BJ (cell line): ENCODE measurements at regions not wholly inside any gene's neighbourhood (a gene's known extent, or its start where the extent isn't known, plus 50 kb on each side); places are given as distances from the start of the nearest gene placed in this dataset.
"Not testable (repeated sequence)": the region's sequence is repeated elsewhere in the genome, so short reads cannot be mapped to it uniquely, and the experiment has no call there.

Experiments
- CTCF ChIA-PET: fragments of 350-600 bp; formaldehyde crosslinking; extraction: SDS; loops from one replicate; lab custom pipeline; 2021; ENCODE audit warnings: antibody characterized with exemption, inconsistent platforms; lab: Yijun Ruan, JAX
- POLR2A ChIA-PET: fragments of 300-600 bp; sonication (Branson Sonifier 250); formaldehyde crosslinking; extraction: SDS; loops from one replicate; lab custom pipeline; 2021; ENCODE audit warnings: antibody characterized with exemption; lab: Charles Lee
- DNase-seq: peaks from one replicate; pipeline ENCODE4 v3.0.0-alpha.2; 2011; ENCODE audit warnings: low read depth
- H3K27me3 ChIP-seq: 2 replicates; pipeline ENCODE4 v1.6.0; 2011; ENCODE audit warnings: low read length; ENCODE audit not compliant: control insufficient read depth, insufficient read depth
- H3K36me3 ChIP-seq: 2 replicates; pipeline ENCODE4 v1.5.1; 2011; ENCODE audit warnings: low read length; ENCODE audit not compliant: control insufficient read depth, insufficient read depth
- H3K4me3 ChIP-seq: 2 replicates; pipeline ENCODE4 v1.5.1; 2011; ENCODE audit warnings: low read depth, mild to moderate bottlenecking, control low read depth, low read length
- CTCF ChIP-seq: IDR thresholded peaks from 2 replicates; pipeline ENCODE4 v1.5.1; 2011; ENCODE audit warnings: low read depth, mild to moderate bottlenecking, control low read depth, inconsistent platforms, low read length, moderate library complexity; ENCODE audit not compliant: insufficient read depth

GRCh38 chr15:53013329-53013728 lies 223.2 kb upstream of the ONECUT1 start:
- TF ChIP-seq CTCF, result no peak
- H3K4me3 ChIP-seq, result no peak overlapping the region
- H3K36me3 ChIP-seq, result no peaks in the 10 kb centered on the region
- DNase-seq, result no peak
- POLR2A ChIA-PET, result no interaction called here
- H3K27me3 ChIP-seq, result no peaks in the 10 kb centered on the region
- CTCF ChIA-PET, result interaction anchor here (1.2 kb wide), 1 partner anchor 8 kb away, joined by 4 read pairs; no protein-coding TSS in a partner anchor

- POLR2A ChIA-PET, H3K36me3 ChIP-seq, CTCF ChIA-PET, H3K4me3 ChIP-seq, DNase-seq, H3K27me3 ChIP-seq: not testable (repeated sequence)
Measured at GRCh38 chr15:53011779-53012178, 221.6 kb upstream of the ONECUT1 start.

- CTCF ChIA-PET, result no interaction called here
- H3K4me3 ChIP-seq, result no peak overlapping the region
- no peak for TF ChIP-seq CTCF
- H3K36me3 ChIP-seq, result no peaks in the 10 kb centered on the region
- H3K27me3 ChIP-seq, result no peaks in the 10 kb centered on the region
- POLR2A ChIA-PET, result no interaction called here
- no peak for DNase-seq
Measured at GRCh38 chr15:53009093-53009492, 219.0 kb upstream of the ONECUT1 start.

GRCh38 chr15:53000409-53000808 lies 210.3 kb upstream of the ONECUT1 start:
- POLR2A ChIA-PET, result no interaction called here
- DNase-seq, result no peak
- Histone ChIP-seq H3K27me3 (no peaks in the 10 kb centered on the region), H3K4me3 (no peak overlapping the region), H3K36me3 (no peaks in the 10 kb centered on the region)
- no peak for TF ChIP-seq CTCF
- CTCF ChIA-PET, result interaction anchor here (0.6 kb wide), 1 partner anchor 24 kb away, joined by 3 read pairs; no protein-coding TSS in a partner anchor

- H3K27me3 ChIP-seq, result no peaks in the 10 kb centered on the region
- no peak for DNase-seq
- no peak for TF ChIP-seq CTCF
- no peak overlapping the region for H3K4me3 ChIP-seq
- POLR2A ChIA-PET, result no interaction called here
- H3K36me3 ChIP-seq, result no peaks in the 10 kb centered on the region
- CTCF ChIA-PET, result no interaction called here
Measured at GRCh38 chr15:52997123-52997522, 207.0 kb upstream of the ONECUT1 start.

- POLR2A ChIA-PET, result no interaction called here
Measured at GRCh38 chr15:52994290-52994689, 204.2 kb upstream of the ONECUT1 start.

More at GRCh38 chr15:52994290-52994689, 204.2 kb upstream of the ONECUT1 start:
- CTCF ChIA-PET, result interaction anchor here (0.6 kb wide), 2 partner anchors 167 to 185 kb away, joined by 3 read pairs; no protein-coding TSS in a partner anchor
- Histone ChIP-seq H3K36me3 (no peaks in the 10 kb centered on the region), H3K4me3 (no peak overlapping the region), H3K27me3 (no peaks in the 10 kb centered on the region)
- no peak for DNase-seq
- no peak for TF ChIP-seq CTCF
